HG03045 (cell line): ENCODE measurements at regions not wholly inside any gene's neighbourhood (a gene's known extent, or its start where the extent isn't known, plus 50 kb on each side); places are given as distances from the start of the nearest gene placed in this dataset.

ENCODE experiments used
- ATAC-seq: cut with Tn5 transposase; IDR thresholded peaks from one replicate; pipeline ENCODE4 v1.9.1; 2021; ENCODE audit warnings: mild to moderate bottlenecking, moderate library complexity; ENCODE audit not compliant: unreplicated experiment

DNA sequence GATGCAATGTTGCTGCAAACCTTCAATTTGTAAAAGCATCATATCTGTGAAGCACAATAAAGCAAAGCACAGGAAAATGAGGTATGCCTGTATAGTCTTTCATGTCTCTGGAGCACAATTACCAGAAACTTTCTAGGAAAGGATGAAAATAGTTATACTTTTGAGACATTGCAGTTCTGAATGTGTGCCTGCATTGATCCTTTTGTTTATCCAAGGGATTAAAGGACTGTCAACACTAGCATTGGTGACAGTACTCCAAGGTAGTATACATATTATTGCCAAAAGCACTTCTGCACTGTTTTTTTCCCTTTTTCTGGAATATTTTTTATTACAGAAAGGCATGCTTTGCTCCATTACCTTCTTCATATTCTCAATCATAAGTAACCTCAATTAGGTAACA, 476.0 kb downstream of the GABRG1 start:
- no peak for ATAC-seq

DNA sequence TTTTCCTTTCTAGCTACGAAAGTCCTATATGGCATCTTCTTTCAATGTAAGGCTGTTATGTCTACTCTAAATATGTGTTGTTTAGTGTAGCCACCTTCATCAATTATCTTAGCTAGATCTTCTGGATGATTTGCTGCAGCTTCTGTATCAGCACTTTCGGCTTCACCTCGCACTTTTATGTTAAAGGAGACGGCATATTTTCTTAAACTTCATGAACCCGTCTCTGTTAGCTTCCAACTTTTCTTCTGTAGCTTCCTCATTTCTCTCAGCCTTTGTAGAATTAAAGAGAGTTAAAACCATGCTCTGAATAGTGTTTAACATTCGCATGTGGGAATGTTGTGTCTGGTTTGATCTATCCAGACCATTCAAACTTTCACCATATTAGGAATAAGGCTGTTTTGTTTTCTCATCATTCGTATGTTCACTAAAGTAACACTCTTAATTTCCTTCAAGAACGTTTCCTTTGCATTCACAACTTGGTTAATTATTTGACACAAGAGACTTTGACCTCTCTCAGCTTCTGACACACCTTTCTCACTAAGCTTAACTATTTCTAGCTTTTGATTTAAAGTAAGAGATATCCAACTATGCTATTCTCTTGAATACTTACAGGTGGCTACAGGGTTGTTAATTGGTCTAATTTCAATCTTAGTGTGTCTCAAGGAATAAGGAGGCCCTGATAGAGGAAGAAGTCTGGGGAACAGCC, 476.8 kb downstream of the GABRG1 start:
- no peak for ATAC-seq

- no peak for ATAC-seq
Measured at GRCh38 chr4:45640281-45640680, 483.6 kb downstream of the GABRG1 start.

- ATAC-seq, result no peak
Measured at GRCh38 chr4:45638641-45639040, 485.2 kb downstream of the GABRG1 start.

- ATAC-seq, result no peak
Measured at GRCh38 chr4:45636175-45636574, 487.7 kb downstream of the GABRG1 start.

DNA sequence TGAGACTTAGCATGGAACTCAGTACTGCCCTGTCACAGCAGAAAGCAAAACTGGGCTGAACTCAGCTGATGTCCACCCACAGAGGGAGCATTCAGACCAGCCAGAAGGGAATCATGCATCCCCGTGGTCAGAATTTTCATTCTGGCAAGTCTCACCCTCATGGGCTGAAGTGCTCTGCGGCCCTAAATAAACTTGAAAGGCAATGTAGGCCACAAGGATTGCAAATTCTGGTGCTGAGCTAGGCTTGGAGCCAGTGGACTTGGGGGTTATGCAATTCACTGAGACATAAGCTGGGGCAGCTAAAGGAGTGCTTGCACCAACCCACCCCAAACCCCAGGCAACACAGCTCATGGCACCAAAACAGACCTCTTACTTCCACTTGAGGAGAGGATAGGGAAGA, 494.1 kb downstream of the GABRG1 start:
- no peak for ATAC-seq

DNA sequence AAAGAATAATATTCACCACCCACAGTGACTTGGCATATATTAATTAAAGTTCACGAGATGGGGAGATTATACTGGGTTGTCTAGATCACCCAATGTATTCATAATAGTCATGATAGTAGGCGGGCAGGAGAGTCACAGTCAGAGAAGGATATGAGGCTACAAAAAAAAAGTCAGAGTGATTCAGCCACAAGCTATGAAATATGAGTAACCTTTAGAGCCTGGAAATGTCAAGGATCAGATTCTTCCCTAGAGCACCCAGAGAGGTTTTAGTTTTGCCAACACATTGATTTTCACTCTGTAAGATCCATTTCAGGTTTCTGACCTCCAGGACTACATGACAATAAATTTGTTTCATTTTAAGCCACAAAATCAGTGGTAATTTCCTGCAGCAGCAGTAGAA, 501.9 kb downstream of the GABRG1 start:
- no peak for ATAC-seq

- no peak for ATAC-seq
Measured at GRCh38 chr4:45620808-45621207, 503.0 kb downstream of the GABRG1 start.

GRCh38 chr4:45596379-45597101, 527.3 kb downstream of the GABRG1 start:
- no peak for ATAC-seq

GRCh38 chr4:45580334-45580733, 543.5 kb downstream of the GABRG1 start:
- no peak for ATAC-seq

DNA sequence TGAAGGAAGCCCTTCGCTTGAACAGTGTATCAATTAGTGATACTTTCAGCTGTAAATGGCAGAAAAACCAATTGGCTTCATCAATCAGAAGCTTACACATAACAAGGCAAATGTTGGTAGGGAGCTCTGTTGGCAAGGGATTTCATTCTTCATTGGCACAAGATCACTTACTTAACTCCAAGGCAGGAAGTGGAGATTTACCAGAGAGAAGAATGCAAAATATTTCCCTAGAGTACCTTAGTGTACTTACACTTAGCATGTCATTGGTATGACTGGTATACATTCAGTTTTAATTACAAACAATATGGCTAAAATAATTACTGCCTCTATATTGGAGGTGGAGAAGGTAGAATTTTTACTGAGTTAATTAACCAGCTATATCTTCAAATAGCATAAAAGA, 545.0 kb downstream of the GABRG1 start:
- ATAC-seq, result no peak

GRCh38 chr4:45576275-45576674, 547.6 kb downstream of the GABRG1 start:
- ATAC-seq, result no peak

DNA sequence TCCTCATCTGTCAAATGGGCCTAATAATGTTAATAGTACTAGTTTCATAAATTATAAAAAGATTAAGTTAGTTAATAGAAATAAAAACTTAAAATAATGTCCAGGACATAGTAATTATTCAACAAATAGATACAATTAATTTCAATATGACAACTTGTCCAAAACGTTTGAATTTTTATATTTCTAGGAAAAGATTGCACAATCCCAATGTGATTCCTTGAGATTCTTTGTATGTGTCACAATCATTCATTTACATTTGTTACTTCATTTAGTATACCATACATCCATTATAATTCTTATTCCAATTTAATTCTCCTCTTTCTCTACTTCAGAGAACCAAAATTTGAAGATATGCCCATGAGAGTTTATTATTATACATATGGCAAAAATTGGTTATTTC, 554.2 kb downstream of the GABRG1 start:
- ATAC-seq, result no peak

DNA sequence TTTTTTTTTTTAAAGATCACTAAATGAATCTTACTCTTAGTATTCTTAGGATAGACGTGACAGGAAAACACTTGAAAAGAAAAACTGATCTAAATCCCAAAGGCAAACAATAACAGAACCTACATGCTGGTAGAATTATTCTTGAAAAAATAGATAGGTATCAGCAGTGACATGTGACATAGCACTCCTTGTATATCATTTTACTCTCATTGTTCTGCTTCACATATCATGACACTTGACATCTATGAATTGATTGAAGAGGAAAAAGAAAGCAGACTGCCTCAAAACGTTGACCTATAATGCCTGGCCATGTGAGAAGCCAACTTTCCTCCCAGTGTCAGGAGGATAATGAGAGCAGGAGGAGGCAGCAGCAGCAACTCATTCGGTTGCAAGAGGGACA, 555.2 kb downstream of the GABRG1 start:
- no peak for ATAC-seq

GRCh38 chr4:45566896-45567603, 556.8 kb downstream of the GABRG1 start:
- ATAC-seq, result no peak

DNA sequence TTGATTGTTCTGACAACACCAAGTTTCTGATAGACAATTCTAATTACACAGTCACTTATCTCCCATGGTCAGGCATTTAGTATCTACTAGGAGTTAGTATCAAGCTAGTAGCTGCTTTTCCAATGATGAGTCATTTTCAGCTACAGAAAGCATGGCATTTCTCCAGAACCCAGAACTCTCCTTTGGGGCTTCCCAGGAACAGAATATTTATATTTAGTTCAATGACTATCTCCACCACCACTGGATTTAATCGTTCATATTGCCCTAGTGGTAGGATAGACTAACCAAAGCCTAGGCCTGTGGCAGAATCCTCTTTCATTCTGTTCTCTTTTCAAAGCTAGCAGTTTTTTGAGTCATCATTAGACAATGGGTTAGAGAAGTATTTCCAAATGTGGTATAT, 569.4 kb downstream of the GABRG1 start:
- ATAC-seq, result no peak

DNA sequence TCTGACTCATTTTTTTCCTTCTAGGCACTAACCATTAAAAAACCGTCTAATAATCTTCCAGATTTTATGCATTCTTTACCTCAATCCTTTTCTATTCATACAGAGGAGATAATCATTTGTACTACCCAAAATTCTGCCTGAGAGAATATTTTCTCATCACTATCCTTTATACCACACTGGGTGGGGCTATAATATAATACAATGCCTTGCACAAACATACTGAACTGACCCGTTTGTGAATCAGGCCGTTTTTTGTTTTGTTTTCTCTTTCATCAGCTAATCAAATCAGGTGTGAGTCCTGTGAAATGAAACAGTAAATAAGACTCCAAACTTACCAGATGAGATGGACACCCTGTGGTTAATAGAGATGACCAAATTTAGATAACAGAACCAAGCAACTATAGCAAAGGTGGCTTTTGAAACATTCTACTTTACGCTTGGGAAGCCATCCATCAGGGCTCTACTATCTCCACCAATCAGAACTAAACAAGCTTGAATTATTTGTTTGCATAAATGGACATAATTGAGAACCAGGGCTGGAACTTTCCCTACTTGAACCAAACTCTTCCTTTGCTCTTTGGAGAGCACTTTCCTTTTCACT, 573.0 kb downstream of the GABRG1 start:
- no peak for ATAC-seq

DNA sequence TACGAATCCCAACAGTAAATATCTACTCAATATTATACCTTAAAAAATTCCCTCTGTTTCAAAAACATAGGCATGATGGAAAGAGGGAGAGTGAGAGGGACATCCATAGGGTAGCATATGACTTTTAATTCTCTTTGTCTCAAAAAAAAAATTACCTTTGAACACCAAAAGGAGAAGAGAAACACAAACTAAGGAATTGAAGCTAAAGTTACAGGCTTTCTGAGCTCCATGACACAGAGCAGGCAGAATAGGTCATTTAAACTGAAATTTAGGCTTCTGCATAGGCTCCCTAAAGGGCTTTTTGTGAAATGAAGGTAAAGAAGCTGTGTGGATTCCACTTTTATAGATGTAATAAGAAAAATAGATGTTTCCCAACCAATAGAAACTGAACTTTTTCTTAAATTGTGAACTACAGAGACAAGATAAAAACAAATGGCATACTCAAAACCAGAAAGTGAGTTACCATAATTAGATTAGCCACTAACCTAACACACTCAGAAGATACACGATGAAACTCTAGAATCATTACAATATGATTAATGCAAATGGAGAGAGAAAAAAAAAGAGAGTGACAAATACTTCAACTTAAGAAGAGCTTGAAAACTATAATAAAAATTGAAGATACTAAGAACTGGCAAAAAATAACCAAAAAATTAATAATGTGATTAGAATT, 584.6 kb downstream of the GABRG1 start:
- ATAC-seq, result no peak

- no peak for ATAC-seq
Measured at GRCh38 chr4:45530498-45530897, 593.4 kb downstream of the GABRG1 start.

DNA sequence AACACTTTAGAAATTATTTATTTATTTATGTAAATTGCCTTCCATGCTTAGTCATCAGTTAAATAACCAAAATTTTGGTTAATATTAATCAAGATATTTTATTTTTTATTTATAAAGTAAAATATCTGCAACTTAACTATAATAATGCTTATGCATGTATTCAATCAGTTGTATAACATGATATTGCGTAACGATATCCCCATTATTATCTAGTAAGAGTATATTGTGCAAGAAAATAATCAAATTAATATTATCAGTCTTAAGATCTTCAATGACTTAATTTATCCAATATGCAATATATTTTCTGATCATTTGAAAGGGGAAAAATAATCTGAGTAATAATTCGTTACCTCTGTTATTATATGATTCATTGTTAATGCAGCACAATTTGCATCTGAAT, 596.7 kb downstream of the GABRG1 start:
- no peak for ATAC-seq

- no peak for ATAC-seq
Measured at GRCh38 chr4:45518832-45519231, 605.0 kb downstream of the GABRG1 start.
